H54 (cell line): ENCODE measurements at regions not wholly inside any gene's neighbourhood (a gene's known extent, or its start where the extent isn't known, plus 50 kb on each side); places are given as distances from the start of the nearest gene placed in this dataset.

ENCODE experiments used
- DNase-seq: peaks from one replicate; pipeline ENCODE4 v3.0.0; 2011; ENCODE audit warnings: low spot score, mixed read lengths; ENCODE audit not compliant: insufficient read length
- FAIRE-seq: peaks from 3 replicates; lab custom pipeline; 2011; peaks lifted over from hg19 to GRCh38; lab: Jason Lieb, UNC
- POLR2A ChIP-seq: IDR thresholded peaks from 2 replicates; pipeline ENCODE4 v1.6.1; 2011; ENCODE audit warnings: low read depth, mild to moderate bottlenecking, low read length

- no peak for FAIRE-seq
- no peak for TF ChIP-seq POLR2A
- no peak for DNase-seq
Observed at GRCh38 chr19:28469544-28469943, 743.4 kb downstream of the UQCRFS1 start.

GRCh38 chr19:28468701-28469459 lies 744.1 kb downstream of the UQCRFS1 start:
- DNase-seq (peak; percentile 29), FAIRE-seq (no peak)
- no peak for TF ChIP-seq POLR2A

GRCh38 chr19:28466107-28467045 lies 746.6 kb downstream of the UQCRFS1 start:
- FAIRE-seq (no peak), DNase-seq (peak; percentile 47)
- TF ChIP-seq POLR2A, result no peak

GRCh38 chr19:28465371-28466086 lies 747.4 kb downstream of the UQCRFS1 start:
- TF ChIP-seq POLR2A, result no peak
- DNase-seq, result peak; percentile 40
- FAIRE-seq, result no peak

- FAIRE-seq, result no peak
- TF ChIP-seq POLR2A, result no peak
- DNase-seq, result no peak
Observed at GRCh38 chr19:28463493-28464053, 749.4 kb downstream of the UQCRFS1 start.

GRCh38 chr19:28457620-28458019 lies 755.3 kb downstream of the UQCRFS1 start:
- FAIRE-seq, result no peak
- no peak for TF ChIP-seq POLR2A
- no peak for DNase-seq

GRCh38 chr19:28456708-28457320 lies 756.1 kb downstream of the UQCRFS1 start:
- DNase-seq (no peak), FAIRE-seq (no peak)
- TF ChIP-seq POLR2A, result no peak

GRCh38 chr19:28456252-28456651 lies 756.7 kb downstream of the UQCRFS1 start:
- FAIRE-seq, result no peak
- TF ChIP-seq POLR2A, result no peak

GRCh38 chr19:28454083-28454482 lies 758.9 kb downstream of the UQCRFS1 start:
- DNase-seq (no peak), FAIRE-seq (no peak)
- no peak for TF ChIP-seq POLR2A

More at GRCh38 chr19:28456252-28456651, 756.7 kb downstream of the UQCRFS1 start:
- no peak for DNase-seq

GRCh38 chr19:28453420-28453819 lies 759.5 kb downstream of the UQCRFS1 start:
- TF ChIP-seq POLR2A, result no peak
- DNase-seq (no peak), FAIRE-seq (no peak)

- no peak for TF ChIP-seq POLR2A
Observed at GRCh38 chr19:28449803-28450202, 763.1 kb downstream of the UQCRFS1 start.

GRCh38 chr19:28446511-28446910 lies 766.4 kb downstream of the UQCRFS1 start:
- TF ChIP-seq POLR2A, result no peak
- FAIRE-seq, result no peak
- DNase-seq, result no peak

More at GRCh38 chr19:28449803-28450202, 763.1 kb downstream of the UQCRFS1 start:
- no peak for FAIRE-seq
- DNase-seq, result no peak

- FAIRE-seq, result no peak
- DNase-seq, result no peak
- TF ChIP-seq POLR2A, result no peak
Observed at GRCh38 chr19:28445826-28446225, 767.1 kb downstream of the UQCRFS1 start.
